DMS53 (cell line): ENCODE measurements at regions not wholly inside any gene's neighbourhood (a gene's known extent, or its start where the extent isn't known, plus 50 kb on each side); places are given as distances from the start of the nearest gene placed in this dataset.

ENCODE experiments used
- DNase-seq: peaks from one replicate; lab custom pipeline; 2025; lab: John Stamatoyannopoulos, UW

GRCh38 chr1:65681096-65681495 is 111.6 kb upstream of the PDE4B start:
- DNase-seq, result no peak

DNA sequence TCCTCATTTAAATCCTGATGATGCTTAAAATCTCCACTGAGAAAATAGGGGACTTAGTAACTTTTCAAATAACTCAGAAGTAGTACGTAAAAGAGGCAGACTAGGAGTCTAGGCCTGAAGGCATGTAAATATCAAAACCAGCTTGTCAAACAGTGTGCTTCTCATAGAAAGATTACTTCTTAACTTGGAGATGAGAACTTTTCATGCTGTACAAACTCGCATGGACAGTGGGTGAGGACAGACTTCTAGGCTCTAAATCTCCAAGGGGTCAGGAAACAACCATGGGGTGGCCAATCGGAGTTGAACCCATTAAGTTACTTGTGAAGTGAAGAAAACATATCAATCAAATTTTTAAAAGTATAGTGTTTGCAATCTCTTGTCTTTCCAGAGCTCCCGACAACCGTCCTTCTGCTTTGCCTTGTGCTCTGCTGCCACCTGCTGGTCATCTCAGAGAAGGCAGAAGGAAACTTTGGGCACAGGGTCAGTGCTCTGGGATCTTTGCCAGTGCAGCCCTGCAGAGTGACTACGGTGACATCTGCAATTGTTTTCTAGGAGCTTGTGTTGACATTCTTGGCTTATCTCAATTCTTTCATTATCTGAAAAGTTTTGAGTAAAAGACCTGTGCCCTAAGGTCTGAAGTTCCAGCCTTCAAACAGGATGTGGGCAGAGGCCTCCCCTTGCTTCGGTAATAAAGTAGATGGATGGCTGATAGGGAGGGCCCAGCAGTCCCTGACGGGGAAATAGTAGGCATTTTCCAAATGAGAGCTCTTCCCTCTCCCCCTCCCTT is 105.1 kb upstream of the PDE4B start:
- DNase-seq, result peak; percentile 87

- no peak for DNase-seq
These were observed 104.5 kb upstream of the PDE4B start for GRCh38 chr1:65688215-65688566.

GRCh38 chr1:65688848-65689247 is 103.8 kb upstream of the PDE4B start:
- no peak for DNase-seq

- DNase-seq, result no peak
These were observed 101.4 kb upstream of the PDE4B start for GRCh38 chr1:65691152-65691900.

GRCh38 chr1:65691972-65692371 is 100.7 kb upstream of the PDE4B start:
- no peak for DNase-seq

- DNase-seq, result peak; percentile 64
These were observed 98.6 kb upstream of the PDE4B start for GRCh38 chr1:65694126-65694525.

DNA sequence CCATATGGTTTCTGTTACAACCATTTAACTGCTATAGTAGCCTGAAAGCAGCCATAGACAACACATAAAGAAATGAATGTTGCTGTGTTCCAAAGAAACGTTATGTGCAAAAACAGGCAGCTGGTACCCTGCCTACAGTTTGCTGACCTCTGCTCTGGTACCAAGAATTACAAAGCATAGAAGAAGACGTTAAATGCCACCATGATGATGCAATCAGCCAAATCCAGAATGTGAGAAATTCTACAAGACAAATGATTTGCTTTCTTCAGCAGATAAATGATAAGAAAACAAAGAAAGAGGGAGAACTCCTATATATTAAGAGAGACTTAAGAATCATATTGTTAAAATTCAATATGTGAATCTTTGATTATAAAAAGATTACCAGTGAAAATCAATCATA is 97.8 kb upstream of the PDE4B start:
- no peak for DNase-seq

GRCh38 chr1:65698590-65698989 is 94.1 kb upstream of the PDE4B start:
- no peak for DNase-seq

DNA sequence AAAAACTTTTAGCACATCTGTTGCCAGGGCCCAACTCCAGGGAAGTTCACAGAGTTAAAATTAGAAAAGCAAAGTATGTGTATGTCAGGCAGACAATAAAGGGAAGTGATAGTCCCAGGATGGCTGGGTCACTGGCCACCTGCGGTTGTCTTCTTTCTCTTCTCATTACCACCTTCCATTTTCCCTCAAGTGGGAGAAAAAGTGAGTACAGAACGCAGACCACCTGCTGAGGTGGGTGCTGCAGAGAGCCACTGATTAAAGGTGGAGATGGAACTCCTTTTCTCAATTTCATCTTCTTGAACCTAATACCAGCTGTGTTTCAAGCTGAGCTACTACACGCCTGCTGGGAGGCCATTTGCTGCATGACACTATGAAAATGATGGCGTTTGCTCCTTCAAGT is 88.8 kb upstream of the PDE4B start:
- DNase-seq, result no peak

GRCh38 chr1:65704318-65704717 is 88.4 kb upstream of the PDE4B start:
- no peak for DNase-seq

DNA sequence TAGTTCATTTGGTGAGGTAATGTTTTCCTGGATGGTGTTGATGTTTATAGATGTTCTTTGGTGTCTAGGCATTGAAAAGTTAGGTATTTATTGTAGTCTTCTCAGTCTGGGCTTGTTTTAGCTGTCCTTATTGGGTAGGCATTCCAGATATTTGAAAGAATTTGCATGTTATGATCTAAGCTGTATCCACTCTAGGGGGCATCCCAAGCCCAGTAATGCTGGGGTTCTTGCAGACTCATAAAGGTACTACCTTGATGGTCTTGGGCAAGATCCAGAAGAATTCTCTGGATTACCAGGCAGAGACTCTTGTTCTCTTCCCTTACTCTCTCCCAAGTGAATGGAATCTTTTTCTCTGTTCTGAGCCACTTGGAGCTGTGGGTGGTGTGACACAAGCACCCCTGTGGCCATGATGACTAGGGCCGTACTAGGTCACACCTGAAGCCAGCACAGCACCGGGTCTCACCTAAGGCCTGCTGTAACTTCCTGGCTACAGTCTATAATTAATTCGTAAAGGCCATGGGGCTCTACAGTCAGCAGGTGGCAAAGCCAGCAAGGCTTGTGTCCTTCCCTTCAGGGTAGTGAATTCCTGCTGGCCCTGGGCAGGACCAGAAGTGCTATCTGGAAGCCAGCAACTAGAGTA is 74.8 kb upstream of the PDE4B start:
- DNase-seq, result peak; percentile 64

GRCh38 chr1:65719391-65719790 is 73.3 kb upstream of the PDE4B start:
- DNase-seq, result no peak

DNA sequence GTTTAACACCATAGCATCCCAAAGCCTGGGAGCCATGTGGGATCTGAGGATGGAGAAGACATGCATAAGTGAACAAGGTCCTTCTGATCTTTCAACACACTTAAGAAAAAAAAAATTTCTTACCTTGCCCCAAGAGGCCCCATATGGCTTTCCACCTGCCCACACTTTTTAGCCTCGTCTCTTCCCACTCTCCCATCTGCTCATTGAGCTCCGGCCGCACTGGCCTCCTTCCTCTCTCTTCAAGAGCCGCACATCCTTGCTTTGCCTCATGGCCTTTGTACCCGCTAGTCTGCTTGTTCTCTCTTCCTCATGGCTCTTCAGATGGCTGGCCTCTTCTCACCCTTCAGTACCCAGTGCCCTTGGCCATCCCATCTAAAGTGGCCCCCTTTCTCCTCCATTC is 70.2 kb upstream of the PDE4B start:
- no peak for DNase-seq

DNA sequence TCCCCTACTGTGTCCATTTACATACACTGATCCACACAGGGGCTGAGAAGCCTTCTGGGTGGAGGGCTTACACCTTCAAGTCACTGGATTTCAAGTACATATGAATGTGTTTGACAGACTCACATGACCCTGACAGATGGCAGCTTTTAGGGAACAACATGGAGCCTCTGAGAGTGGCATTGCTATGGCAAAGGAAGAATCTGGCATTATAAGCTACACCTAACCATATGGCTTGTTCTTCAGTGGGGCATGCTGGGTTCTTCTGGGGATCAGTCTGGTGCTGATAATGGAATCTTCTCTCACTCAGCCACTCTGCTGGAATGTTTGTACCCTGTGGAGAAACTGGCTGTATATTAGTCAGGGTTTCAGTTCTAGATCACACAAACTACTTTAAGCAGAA is 68.5 kb upstream of the PDE4B start:
- DNase-seq, result no peak

GRCh38 chr1:65725064-65725463 is 67.6 kb upstream of the PDE4B start:
- no peak for DNase-seq

DNA sequence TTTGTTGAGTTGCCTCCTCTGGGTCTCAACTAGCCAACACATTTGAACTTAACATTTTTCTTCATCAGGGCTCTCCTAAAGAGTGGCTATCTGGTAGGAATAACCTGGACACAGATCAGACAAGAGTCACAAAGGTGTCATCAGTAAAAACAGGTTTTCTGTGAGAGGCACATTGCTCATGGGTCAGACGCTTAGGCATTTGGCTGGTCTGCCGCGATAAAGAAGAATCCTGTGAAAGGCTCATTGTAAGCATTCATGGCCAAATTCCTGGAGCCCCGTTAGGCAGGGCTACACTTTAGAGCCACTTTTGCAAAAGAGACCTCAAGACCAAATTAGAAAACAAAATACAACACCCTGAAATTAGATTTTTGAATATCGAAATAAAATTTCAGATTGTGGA is 64.2 kb upstream of the PDE4B start:
- no peak for DNase-seq

DNA sequence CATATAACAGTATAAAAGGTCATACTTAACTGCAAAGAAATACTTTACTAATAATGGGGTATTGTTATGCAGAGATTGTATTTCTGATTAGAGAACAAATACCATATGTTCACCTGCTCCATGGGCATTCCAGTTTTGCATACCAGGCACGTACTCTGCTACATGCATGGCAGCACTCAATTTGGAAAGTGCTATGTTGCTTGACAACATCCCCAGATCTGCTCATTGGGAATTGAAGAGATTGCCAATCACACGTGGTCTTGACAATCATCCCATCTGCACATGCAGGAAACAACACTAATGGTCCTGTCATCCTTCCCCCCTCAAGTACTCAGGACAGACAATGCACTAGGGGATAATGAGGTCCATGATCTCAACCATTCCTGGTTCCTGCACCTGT is 63.4 kb upstream of the PDE4B start:
- peak; percentile 67 for DNase-seq

GRCh38 chr1:65734979-65735378 is 57.7 kb upstream of the PDE4B start:
- no peak for DNase-seq

DNA sequence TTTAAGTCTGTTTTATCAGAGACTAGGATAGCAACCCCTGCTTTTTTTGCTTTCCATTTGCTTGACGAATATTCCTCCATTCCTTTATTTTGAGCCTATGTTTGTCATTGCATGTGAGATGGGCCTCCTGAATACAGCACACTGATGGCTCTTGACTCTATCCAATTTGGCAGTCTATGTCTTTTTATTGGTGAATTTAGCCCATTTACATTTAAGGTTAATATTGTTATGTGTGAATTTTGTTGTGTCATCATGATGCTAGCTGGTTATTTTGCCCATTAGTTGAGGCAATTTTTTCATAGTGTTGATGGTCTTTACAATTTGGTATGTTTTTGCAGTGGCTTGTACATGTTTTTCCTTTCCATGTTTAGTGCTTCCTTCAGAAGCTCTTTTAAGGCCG is 50.7 kb upstream of the PDE4B start:
- DNase-seq, result no peak
